Thyroid gland (tissue), 4 donors: ENCODE measurements at regions not wholly inside any gene's neighbourhood (a gene's known extent, or its start where the extent isn't known, plus 50 kb on each side); places are given as distances from the start of the nearest gene placed in this dataset.

ENCODE experiments used
- POLR2A ChIP-seq, 2 donors: fragments of 450-650 bp; IDR thresholded peaks; one replicate each; pipeline ENCODE4 v1.6.1; 2017; ENCODE audit warnings: antibody characterized with exemption in 2 of 2, mild to moderate bottlenecking in 2 of 2, moderate library complexity in 1 of 2
- TF ChIP-seq, protein P1 (sequence below), 6 experiments: fragments of 200-600 bp in 3 of 6; fragments of 450-650 bp in 3 of 6; sonication (generic) in 3 of 6; IDR thresholded peaks; one replicate each; pipeline ENCODE4 v1.5.1; 2016 to 2019; ENCODE audit warnings: antibody characterized with exemption in 6 of 6, mild to moderate bottlenecking in 2 of 6, inconsistent platforms in 1 of 6, moderate library complexity in 1 of 6

DNA sequence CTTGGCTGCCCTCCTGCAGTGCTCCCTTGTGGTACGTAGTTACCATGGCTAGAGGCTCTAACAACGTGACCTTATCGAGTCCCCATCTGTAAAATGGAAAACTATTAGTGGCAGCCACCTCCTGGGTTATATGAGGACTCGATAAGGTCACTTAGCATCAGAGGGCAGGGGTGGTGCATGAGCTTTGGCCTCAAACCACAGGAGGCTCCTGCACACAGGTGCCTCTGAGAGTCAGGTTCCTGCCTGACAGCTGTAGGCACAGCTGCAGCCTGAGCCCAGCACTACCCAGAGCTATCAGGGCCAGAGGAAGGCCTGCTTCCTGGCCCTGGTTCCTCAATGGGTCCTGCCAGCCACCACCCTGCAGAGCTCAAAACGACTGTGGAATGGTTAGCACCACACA, 57.2 kb upstream of the SEC14L1 start:
- TF ChIP-seq POLR2A (IDR thresholded peaks at IDR 0.05): no peak
- TF ChIP-seq, protein P1, sequence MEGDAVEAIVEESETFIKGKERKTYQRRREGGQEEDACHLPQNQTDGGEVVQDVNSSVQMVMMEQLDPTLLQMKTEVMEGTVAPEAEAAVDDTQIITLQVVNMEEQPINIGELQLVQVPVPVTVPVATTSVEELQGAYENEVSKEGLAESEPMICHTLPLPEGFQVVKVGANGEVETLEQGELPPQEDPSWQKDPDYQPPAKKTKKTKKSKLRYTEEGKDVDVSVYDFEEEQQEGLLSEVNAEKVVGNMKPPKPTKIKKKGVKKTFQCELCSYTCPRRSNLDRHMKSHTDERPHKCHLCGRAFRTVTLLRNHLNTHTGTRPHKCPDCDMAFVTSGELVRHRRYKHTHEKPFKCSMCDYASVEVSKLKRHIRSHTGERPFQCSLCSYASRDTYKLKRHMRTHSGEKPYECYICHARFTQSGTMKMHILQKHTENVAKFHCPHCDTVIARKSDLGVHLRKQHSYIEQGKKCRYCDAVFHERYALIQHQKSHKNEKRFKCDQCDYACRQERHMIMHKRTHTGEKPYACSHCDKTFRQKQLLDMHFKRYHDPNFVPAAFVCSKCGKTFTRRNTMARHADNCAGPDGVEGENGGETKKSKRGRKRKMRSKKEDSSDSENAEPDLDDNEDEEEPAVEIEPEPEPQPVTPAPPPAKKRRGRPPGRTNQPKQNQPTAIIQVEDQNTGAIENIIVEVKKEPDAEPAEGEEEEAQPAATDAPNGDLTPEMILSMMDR (IDR thresholded peaks at IDR 0.05): no peak
